AG09309 (cell line): ENCODE measurements at regions not wholly inside any gene's neighbourhood (a gene's known extent, or its start where the extent isn't known, plus 50 kb on each side); places are given as distances from the start of the nearest gene placed in this dataset.

Experiments used
- DNase-seq: peaks from one replicate; pipeline ENCODE4 v3.0.0-alpha.2; 2010; ENCODE audit warnings: low read depth
- H3K4me3 ChIP-seq: 2 replicates; pipeline ENCODE4 v1.5.1; 2011; ENCODE audit warnings: mild to moderate bottlenecking, low read depth, low read length, moderate library complexity; ENCODE audit not compliant: control insufficient read depth
- TF ChIP-seq, protein P1 (sequence below): IDR thresholded peaks from 2 replicates; pipeline ENCODE4 v1.5.1; 2011; ENCODE audit warnings: mild to moderate bottlenecking, low read depth, low read length, inconsistent platforms; ENCODE audit not compliant: insufficient read depth, control insufficient read depth; ENCODE audit errors: missing control alignments

DNA sequence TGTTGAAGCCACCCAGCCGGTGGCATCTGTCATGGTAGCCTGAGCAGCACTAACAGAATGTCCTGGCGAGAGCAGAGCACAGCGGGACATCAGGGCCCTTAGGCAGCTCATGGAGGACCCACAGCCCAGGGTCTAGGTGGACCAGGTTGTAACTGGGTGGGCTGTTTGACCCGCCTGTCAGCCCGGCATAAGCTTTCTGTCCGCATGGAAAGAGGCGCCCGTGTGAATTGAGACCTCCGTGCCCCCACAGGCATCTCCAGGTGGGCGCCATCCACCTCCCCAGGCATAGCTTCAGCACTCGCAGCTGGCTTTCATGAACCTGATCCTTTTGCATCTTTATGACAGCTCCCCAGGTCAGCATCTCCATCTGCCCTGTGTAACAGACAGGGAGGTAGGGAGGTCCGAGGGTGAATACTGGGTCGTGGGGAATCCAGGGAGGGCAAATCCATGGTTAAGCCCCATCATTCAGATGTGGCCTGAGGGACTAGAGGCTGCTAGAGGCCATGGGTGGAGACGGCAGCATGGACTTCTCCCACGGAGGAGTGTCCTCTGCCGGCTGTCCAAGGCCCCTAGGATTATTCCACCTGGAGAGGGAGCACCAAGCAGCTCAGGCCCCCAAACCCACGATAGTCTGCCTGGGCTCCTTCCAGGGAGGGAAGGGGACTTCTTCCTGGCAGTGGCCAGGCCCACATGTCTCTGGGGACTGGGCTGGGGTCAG is 371.6 kb upstream of the MKI67 start:
- no peak overlapping the region for H3K4me3 ChIP-seq
- DNase-seq, result no peak
- TF ChIP-seq, protein P1, sequence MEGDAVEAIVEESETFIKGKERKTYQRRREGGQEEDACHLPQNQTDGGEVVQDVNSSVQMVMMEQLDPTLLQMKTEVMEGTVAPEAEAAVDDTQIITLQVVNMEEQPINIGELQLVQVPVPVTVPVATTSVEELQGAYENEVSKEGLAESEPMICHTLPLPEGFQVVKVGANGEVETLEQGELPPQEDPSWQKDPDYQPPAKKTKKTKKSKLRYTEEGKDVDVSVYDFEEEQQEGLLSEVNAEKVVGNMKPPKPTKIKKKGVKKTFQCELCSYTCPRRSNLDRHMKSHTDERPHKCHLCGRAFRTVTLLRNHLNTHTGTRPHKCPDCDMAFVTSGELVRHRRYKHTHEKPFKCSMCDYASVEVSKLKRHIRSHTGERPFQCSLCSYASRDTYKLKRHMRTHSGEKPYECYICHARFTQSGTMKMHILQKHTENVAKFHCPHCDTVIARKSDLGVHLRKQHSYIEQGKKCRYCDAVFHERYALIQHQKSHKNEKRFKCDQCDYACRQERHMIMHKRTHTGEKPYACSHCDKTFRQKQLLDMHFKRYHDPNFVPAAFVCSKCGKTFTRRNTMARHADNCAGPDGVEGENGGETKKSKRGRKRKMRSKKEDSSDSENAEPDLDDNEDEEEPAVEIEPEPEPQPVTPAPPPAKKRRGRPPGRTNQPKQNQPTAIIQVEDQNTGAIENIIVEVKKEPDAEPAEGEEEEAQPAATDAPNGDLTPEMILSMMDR, result no peak

DNA sequence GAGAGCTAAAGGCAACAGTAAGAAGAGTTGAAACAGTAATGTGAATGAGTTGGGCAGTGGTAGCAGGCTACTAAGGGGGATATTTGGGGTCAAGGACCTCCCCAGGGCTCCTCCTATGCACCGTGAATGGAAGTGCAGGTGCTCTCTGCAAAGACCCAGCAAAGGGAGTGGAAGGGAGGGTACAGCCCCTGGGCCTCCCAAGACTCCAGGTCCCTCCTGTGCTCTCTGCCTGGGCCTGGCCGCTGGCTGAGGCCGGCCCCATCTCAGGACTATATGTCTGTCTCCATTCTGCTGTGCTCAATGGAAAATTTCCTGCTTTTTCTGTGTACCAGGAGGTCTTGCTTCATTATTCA is 372.1 kb upstream of the MKI67 start:
- TF ChIP-seq, protein P1, result no peak
- no peak overlapping the region for H3K4me3 ChIP-seq
- no peak for DNase-seq

DNA sequence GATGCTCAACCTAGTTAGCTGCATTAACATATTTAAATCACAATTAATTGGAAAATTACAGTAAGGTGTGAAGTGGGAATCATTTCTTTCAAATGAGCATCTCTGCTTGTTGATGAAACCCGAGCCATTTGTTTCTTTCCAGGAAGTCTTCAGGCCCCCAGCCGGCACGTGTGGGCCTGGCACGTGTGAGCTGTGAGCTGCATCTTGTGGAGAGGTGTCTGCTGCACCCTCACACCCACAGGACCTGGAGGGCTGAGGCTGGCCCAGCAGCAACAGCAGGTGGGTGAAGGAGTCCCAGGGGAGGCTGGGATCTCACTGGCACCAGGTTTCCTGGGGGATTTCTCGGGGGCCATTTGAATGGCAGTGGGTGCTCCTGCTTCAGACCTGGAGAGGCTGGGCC is 372.5 kb upstream of the MKI67 start:
- DNase-seq, result no peak
- TF ChIP-seq, protein P1, result no peak
- no peak overlapping the region for H3K4me3 ChIP-seq

DNA sequence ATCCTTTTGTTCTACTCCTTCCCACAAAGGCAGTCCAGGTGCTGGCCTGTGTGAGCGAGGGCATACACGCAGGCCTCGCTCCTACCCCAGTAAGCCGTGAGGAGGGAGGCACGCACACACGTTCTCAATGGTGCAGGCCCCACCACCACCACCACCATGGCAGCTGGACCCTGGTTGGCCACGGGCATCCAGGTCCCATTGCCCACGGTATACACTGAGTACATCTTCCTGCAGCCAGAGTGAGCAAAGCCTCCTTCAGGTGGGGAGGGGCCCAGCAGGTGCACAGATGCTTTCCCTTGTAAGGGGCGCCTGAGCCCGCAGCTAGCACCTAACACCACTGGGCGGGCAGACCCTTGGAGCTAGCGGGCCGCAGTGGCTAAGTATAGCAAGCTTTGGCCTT is 373.3 kb upstream of the MKI67 start:
- DNase-seq, result no peak
- TF ChIP-seq, protein P1, result no peak
- H3K4me3 ChIP-seq, result no peak overlapping the region

DNA sequence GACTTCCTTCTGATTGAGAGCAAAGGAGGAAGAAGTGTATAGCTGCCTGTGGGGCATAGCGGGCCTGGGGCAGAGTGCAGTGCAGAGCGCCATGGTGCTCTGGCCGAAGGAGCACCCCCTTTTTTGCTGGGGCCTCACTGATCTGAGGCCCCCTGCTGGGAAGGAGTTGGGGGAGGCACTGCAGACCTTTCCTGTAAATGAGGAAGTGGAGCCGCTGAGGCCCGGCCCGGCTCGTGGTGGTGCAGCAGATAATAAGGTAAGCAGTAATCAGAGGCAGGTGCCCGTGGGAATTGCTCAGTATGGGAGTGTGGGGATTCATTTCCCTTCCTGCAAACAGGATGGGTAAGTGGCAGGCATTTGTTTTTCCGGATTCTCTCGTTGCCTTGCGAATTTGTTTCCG is 373.7 kb upstream of the MKI67 start:
- no peak for DNase-seq
- no peak overlapping the region for H3K4me3 ChIP-seq
- TF ChIP-seq, protein P1, result no peak

DNA sequence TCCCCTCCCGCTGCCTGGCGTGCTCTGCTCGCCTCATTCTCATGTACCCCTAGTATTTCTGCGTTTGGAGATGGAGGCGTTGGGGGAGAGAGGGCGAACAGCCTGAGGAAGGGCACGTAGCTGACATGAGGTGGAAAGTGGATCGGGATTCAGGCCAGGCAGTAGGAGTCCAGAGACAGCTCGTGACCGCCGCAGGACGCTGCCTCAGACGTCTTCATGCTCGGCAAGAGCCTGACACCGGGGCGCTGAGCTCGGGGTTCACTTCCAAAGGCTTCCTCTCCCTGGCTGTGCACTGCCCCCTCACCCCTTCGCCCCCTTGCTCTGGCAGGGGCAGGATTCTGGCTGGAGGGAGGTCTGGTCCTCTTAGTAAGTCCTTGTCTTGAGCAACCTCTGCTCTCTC is 374.4 kb upstream of the MKI67 start:
- DNase-seq, result no peak
- TF ChIP-seq, protein P1, result no peak
- H3K4me3 ChIP-seq, result no peak overlapping the region
